GM23338 (cell line): ENCODE measurements at regions not wholly inside any gene's neighbourhood (a gene's known extent, or its start where the extent isn't known, plus 50 kb on each side); places are given as distances from the start of the nearest gene placed in this dataset.

Experiments
- ATAC-seq: fragments of 200-7000 bp; cut with Tn5 transposase; 3 replicates; pipeline ENCODE4 v1.9.1; 2020
- DNase-seq: peaks from one replicate; pipeline ENCODE4 v3.0.0-alpha.2; 2015; ENCODE audit warnings: low spot score
- H2AFZ ChIP-seq: fragments of 200-600 bp; sonication (generic); 2 replicates; pipeline ENCODE4 v1.8.0; 2016; ENCODE audit warnings: antibody characterized with exemption, mild to moderate bottlenecking, moderate library complexity
- H3F3A ChIP-seq: fragments of 200-600 bp; sonication (generic); replicated peaks from 2 replicates; pipeline ENCODE4 v1.8.0; 2017; ENCODE audit warnings: antibody characterized with exemption, mixed run types, low read depth
- H3K27ac ChIP-seq: fragments of 200-600 bp; sonication (generic); 2 replicates; pipeline ENCODE4 v1.6.1; 2016; ENCODE audit warnings: low read depth
- H3K27me3 ChIP-seq: fragments of 200-600 bp; sonication (generic); 2 replicates; pipeline ENCODE4 v1.8.0; 2016; ENCODE audit warnings: mild to moderate bottlenecking, mixed run types, moderate library complexity; ENCODE audit not compliant: insufficient read depth
- H3K36me3 ChIP-seq: fragments of 200-600 bp; sonication (generic); 2 replicates; pipeline ENCODE4 v1.8.0; 2016; ENCODE audit warnings: mild to moderate bottlenecking; ENCODE audit not compliant: insufficient read depth
- H3K4me1 ChIP-seq: fragments of 200-600 bp; sonication (generic); 2 replicates; pipeline ENCODE4 v1.8.0; 2016; ENCODE audit warnings: mild to moderate bottlenecking, moderate library complexity; ENCODE audit not compliant: insufficient read depth
- H3K4me2 ChIP-seq: fragments of 200-600 bp; sonication (generic); 2 replicates; pipeline ENCODE4 v1.7.1; 2017; ENCODE audit warnings: mixed run types
- H3K4me3 ChIP-seq: fragments of 200-600 bp; sonication (generic); 2 replicates; pipeline ENCODE4 v1.6.1; 2016; ENCODE audit warnings: mixed run types
- H3K79me2 ChIP-seq: fragments of 200-600 bp; sonication (generic); replicated peaks from 2 replicates; pipeline ENCODE4 v1.8.0; 2017; ENCODE audit warnings: mild to moderate bottlenecking; ENCODE audit not compliant: insufficient read depth
- H3K9me2 ChIP-seq: fragments of 200-600 bp; sonication (generic); 2 replicates; pipeline ENCODE4 v1.8.0; 2017; ENCODE audit not compliant: insufficient read depth
- H4K20me1 ChIP-seq: fragments of 200-600 bp; sonication (generic); replicated peaks from 2 replicates; pipeline ENCODE4 v1.8.0; 2017; ENCODE audit warnings: mild to moderate bottlenecking; ENCODE audit not compliant: insufficient read depth
- H3K27ac Mint-ChIP-seq: 2 replicates; pipeline ENCODE4 v1.8.0; 2020; ENCODE audit warnings: inconsistent platforms, mild to moderate bottlenecking, moderate library complexity, mixed read lengths
- H3K27me3 Mint-ChIP-seq: 3 replicates; pipeline ENCODE4 v1.8.0; 2022; ENCODE audit warnings: low read depth, mild to moderate bottlenecking, moderate library complexity, mixed read lengths, inconsistent platforms; ENCODE audit not compliant: insufficient read depth, poor library complexity
- H3K36me3 Mint-ChIP-seq: 3 replicates; pipeline ENCODE4 v1.8.0; 2021; ENCODE audit warnings: low read depth, mild to moderate bottlenecking, inconsistent platforms, moderate library complexity, mixed read lengths
- H3K4me1 Mint-ChIP-seq: 3 replicates; pipeline ENCODE4 v1.8.0; 2020; ENCODE audit warnings: mild to moderate bottlenecking, inconsistent platforms, mixed read lengths
- H3K4me3 Mint-ChIP-seq: 3 replicates; pipeline ENCODE4 v1.8.0; 2021; ENCODE audit warnings: moderate library complexity, mild to moderate bottlenecking, inconsistent platforms, mixed read lengths
- H3K9me3 Mint-ChIP-seq: 3 replicates; pipeline ENCODE4 v1.8.0; 2020; ENCODE audit warnings: moderate library complexity, mild to moderate bottlenecking, inconsistent platforms, mixed read lengths
- CREB1 ChIP-seq: fragments of 250-450 bp; sonication (Bioruptor Pico); IDR thresholded peaks from 2 replicates; pipeline ENCODE4 v1.5.0; 2020; ENCODE audit warnings: low read depth, mild to moderate bottlenecking, moderate library complexity
- EZH2 ChIP-seq: fragments of 200-600 bp; sonication (generic); IDR thresholded peaks from one replicate; pipeline ENCODE4 v1.8.0; 2017; ENCODE audit warnings: antibody characterized with exemption, mild to moderate bottlenecking, low read depth; ENCODE audit not compliant: unreplicated experiment
- EZH2phosphoT487 ChIP-seq: fragments of 200-600 bp; sonication (generic); IDR thresholded peaks from one replicate; pipeline ENCODE4 v1.8.1; 2018; ENCODE audit warnings: antibody characterized with exemption; ENCODE audit not compliant: unreplicated experiment
- JUNB ChIP-seq: IDR thresholded peaks from one replicate; pipeline ENCODE4 v1.6.1; 2016; ENCODE audit warnings: antibody characterized with exemption; ENCODE audit not compliant: unreplicated experiment
- NANOG ChIP-seq: IDR thresholded peaks from 2 replicates; pipeline ENCODE4 v1.6.1; 2016; ENCODE audit warnings: antibody characterized with exemption, borderline replicate concordance
- POLR2AphosphoS5 ChIP-seq: IDR thresholded peaks from 2 replicates; pipeline ENCODE4 v1.6.1; 2016; ENCODE audit warnings: antibody characterized with exemption, low read depth
- STAT1 ChIP-seq: IDR thresholded peaks from one replicate; pipeline ENCODE4 v1.6.1; 2016; ENCODE audit warnings: antibody characterized with exemption; ENCODE audit not compliant: unreplicated experiment
- ZNF114 ChIP-seq: fragments of 250-450 bp; sonication (Bioruptor Pico); IDR thresholded peaks from 2 replicates; pipeline ENCODE4 v1.5.0; 2020; ENCODE audit warnings: mild to moderate bottlenecking, moderate library complexity
- ZNF331 ChIP-seq: fragments of 250-450 bp; sonication (Bioruptor Pico); IDR thresholded peaks from 2 replicates; pipeline ENCODE4 v1.5.0; 2020; ENCODE audit warnings: low read depth, mild to moderate bottlenecking, moderate library complexity
- TF ChIP-seq, protein P1 (sequence below): IDR thresholded peaks from one replicate; pipeline ENCODE4 v1.6.1; 2018; ENCODE audit warnings: antibody characterized with exemption; ENCODE audit not compliant: unreplicated experiment
- TF ChIP-seq, protein P2 (sequence below): fragments of 250-450 bp; sonication (Bioruptor Pico); IDR thresholded peaks from 2 replicates; pipeline ENCODE4 v1.5.0; 2020; ENCODE audit warnings: mild to moderate bottlenecking, moderate library complexity
- TF ChIP-seq, protein P3 (sequence below), 2 experiments: fragments of 200-600 bp in 1 of 2; sonication (generic) in 1 of 2; conservative IDR thresholded peaks; 2 replicates each; pipeline versions ENCODE4 v1.5.1 to v1.6.1; 2016 to 2017; ENCODE audit warnings: antibody characterized with exemption in 2 of 2, low read depth in 2 of 2, mild to moderate bottlenecking in 2 of 2, moderate library complexity in 1 of 2
- TF ChIP-seq, protein P4 (sequence below): IDR thresholded peaks from 2 replicates; pipeline ENCODE4 v1.6.1; 2016; ENCODE audit warnings: antibody characterized with exemption

DNA sequence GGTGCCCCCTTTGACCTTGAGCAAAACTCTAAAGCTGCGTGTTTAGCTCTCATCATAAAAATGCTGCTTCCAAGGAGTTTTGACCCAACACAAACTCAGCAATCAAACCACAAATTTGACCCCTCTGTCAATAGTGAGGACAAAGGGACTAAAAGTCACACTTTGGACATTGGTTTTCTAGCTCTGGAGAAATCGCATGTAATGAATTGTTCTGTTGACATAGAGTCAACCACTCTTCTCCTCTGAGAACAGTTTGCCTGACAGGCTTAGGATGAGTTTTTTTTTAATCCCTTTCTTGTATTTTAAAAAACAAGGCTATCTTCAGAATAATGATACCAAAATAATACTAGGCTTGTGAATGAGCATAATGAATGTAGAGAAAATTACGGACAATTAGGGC is 61.1 kb upstream of the MAN2A1 start:
- no peak overlapping the region for H3K4me3 ChIP-seq
- H2AFZ ChIP-seq = no peak overlapping the region
- H3K27ac Mint-ChIP-seq = no peak overlapping the region
- H3K9me3 Mint-ChIP-seq = peaks cover 32% of the 10 kb centered on the region
- no peaks in the 10 kb centered on the region for H3K27me3 ChIP-seq
- no peak overlapping the region for H3K4me2 ChIP-seq
- H3K4me3 Mint-ChIP-seq = no peak overlapping the region
- H3K27me3 Mint-ChIP-seq = no peaks in the 10 kb centered on the region
- H3K79me2 ChIP-seq = no peaks in the 10 kb centered on the region
- no peak overlapping the region for H3K27ac ChIP-seq
- DNase-seq (no peak), ATAC-seq (no peak)
- H3K36me3 ChIP-seq = no peaks in the 10 kb centered on the region
- 0 out of 2 replicates have a peak, but pooled peaks cover 7% of the 10 kb centered on the region for H3K9me2 ChIP-seq
- H3K36me3 Mint-ChIP-seq = peaks cover 7% of the 10 kb centered on the region; the same call in 1 of the 3 replicates
- TF ChIP-seq, protein P1, sequence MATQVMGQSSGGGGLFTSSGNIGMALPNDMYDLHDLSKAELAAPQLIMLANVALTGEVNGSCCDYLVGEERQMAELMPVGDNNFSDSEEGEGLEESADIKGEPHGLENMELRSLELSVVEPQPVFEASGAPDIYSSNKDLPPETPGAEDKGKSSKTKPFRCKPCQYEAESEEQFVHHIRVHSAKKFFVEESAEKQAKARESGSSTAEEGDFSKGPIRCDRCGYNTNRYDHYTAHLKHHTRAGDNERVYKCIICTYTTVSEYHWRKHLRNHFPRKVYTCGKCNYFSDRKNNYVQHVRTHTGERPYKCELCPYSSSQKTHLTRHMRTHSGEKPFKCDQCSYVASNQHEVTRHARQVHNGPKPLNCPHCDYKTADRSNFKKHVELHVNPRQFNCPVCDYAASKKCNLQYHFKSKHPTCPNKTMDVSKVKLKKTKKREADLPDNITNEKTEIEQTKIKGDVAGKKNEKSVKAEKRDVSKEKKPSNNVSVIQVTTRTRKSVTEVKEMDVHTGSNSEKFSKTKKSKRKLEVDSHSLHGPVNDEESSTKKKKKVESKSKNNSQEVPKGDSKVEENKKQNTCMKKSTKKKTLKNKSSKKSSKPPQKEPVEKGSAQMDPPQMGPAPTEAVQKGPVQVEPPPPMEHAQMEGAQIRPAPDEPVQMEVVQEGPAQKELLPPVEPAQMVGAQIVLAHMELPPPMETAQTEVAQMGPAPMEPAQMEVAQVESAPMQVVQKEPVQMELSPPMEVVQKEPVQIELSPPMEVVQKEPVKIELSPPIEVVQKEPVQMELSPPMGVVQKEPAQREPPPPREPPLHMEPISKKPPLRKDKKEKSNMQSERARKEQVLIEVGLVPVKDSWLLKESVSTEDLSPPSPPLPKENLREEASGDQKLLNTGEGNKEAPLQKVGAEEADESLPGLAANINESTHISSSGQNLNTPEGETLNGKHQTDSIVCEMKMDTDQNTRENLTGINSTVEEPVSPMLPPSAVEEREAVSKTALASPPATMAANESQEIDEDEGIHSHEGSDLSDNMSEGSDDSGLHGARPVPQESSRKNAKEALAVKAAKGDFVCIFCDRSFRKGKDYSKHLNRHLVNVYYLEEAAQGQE = no peak
- TF ChIP-seq, protein P2, sequence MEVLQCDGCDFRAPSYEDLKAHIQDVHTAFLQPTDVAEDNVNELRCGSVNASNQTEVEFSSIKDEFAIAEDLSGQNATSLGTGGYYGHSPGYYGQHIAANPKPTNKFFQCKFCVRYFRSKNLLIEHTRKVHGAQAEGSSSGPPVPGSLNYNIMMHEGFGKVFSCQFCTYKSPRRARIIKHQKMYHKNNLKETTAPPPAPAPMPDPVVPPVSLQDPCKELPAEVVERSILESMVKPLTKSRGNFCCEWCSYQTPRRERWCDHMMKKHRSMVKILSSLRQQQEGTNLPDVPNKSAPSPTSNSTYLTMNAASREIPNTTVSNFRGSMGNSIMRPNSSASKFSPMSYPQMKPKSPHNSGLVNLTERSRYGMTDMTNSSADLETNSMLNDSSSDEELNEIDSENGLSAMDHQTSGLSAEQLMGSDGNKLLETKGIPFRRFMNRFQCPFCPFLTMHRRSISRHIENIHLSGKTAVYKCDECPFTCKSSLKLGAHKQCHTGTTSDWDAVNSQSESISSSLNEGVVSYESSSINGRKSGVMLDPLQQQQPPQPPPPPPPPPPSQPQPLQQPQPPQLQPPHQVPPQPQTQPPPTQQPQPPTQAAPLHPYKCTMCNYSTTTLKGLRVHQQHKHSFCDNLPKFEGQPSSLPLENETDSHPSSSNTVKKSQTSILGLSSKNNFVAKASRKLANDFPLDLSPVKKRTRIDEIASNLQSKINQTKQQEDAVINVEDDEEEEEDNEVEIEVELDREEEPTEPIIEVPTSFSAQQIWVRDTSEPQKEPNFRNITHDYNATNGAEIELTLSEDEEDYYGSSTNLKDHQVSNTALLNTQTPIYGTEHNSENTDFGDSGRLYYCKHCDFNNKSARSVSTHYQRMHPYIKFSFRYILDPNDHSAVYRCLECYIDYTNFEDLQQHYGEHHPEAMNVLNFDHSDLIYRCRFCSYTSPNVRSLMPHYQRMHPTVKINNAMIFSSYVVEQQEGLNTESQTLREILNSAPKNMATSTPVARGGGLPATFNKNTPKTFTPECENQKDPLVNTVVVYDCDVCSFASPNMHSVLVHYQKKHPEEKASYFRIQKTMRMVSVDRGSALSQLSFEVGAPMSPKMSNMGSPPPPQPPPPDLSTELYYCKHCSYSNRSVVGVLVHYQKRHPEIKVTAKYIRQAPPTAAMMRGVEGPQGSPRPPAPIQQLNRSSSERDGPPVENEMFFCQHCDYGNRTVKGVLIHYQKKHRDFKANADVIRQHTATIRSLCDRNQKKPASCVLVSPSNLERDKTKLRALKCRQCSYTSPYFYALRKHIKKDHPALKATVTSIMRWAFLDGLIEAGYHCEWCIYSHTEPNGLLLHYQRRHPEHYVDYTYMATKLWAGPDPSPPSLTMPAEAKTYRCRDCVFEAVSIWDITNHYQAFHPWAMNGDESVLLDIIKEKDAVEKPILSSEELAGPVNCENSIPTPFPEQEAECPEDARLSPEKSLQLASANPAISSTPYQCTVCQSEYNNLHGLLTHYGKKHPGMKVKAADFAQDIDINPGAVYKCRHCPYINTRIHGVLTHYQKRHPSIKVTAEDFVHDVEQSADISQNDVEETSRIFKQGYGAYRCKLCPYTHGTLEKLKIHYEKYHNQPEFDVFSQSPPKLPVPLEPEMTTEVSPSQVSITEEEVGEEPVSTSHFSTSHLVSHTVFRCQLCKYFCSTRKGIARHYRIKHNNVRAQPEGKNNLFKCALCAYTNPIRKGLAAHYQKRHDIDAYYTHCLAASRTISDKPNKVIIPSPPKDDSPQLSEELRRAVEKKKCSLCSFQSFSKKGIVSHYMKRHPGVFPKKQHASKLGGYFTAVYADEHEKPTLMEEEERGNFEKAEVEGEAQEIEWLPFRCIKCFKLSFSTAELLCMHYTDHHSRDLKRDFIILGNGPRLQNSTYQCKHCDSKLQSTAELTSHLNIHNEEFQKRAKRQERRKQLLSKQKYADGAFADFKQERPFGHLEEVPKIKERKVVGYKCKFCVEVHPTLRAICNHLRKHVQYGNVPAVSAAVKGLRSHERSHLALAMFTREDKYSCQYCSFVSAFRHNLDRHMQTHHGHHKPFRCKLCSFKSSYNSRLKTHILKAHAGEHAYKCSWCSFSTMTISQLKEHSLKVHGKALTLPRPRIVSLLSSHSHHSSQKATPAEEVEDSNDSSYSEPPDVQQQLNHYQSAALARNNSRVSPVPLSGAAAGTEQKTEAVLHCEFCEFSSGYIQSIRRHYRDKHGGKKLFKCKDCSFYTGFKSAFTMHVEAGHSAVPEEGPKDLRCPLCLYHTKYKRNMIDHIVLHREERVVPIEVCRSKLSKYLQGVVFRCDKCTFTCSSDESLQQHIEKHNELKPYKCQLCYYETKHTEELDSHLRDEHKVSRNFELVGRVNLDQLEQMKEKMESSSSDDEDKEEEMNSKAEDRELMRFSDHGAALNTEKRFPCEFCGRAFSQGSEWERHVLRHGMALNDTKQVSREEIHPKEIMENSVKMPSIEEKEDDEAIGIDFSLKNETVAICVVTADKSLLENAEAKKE (CRISPR knock-in tag) = no peak
- TF ChIP-seq POLR2AphosphoS5 (no peak), ZNF331 (CRISPR knock-in tag) (no peak), ZNF114 (no peak), STAT1 (no peak), CREB1 (CRISPR knock-in tag) (no peak), EZH2 (no peak), EZH2phosphoT487 (no peak), NANOG (no peak), JUNB (no peak)
- TF ChIP-seq, protein P3, sequence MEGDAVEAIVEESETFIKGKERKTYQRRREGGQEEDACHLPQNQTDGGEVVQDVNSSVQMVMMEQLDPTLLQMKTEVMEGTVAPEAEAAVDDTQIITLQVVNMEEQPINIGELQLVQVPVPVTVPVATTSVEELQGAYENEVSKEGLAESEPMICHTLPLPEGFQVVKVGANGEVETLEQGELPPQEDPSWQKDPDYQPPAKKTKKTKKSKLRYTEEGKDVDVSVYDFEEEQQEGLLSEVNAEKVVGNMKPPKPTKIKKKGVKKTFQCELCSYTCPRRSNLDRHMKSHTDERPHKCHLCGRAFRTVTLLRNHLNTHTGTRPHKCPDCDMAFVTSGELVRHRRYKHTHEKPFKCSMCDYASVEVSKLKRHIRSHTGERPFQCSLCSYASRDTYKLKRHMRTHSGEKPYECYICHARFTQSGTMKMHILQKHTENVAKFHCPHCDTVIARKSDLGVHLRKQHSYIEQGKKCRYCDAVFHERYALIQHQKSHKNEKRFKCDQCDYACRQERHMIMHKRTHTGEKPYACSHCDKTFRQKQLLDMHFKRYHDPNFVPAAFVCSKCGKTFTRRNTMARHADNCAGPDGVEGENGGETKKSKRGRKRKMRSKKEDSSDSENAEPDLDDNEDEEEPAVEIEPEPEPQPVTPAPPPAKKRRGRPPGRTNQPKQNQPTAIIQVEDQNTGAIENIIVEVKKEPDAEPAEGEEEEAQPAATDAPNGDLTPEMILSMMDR (conservative IDR thresholded peaks at IDR 0.05; ENCODE audit: low read depth in 2 of 2) = no peak
- TF ChIP-seq, protein P4, sequence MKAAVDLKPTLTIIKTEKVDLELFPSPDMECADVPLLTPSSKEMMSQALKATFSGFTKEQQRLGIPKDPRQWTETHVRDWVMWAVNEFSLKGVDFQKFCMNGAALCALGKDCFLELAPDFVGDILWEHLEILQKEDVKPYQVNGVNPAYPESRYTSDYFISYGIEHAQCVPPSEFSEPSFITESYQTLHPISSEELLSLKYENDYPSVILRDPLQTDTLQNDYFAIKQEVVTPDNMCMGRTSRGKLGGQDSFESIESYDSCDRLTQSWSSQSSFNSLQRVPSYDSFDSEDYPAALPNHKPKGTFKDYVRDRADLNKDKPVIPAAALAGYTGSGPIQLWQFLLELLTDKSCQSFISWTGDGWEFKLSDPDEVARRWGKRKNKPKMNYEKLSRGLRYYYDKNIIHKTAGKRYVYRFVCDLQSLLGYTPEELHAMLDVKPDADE = no peak
- H4K20me1 ChIP-seq = no peaks in the 10 kb centered on the region
- H3K4me1 ChIP-seq = no peaks in the 10 kb centered on the region
- H3K4me1 Mint-ChIP-seq = peaks cover 3% of the 10 kb centered on the region; the same call in 1 of the 3 replicates
- no peaks in the 10 kb centered on the region for H3F3A ChIP-seq
